Immature natural killer cell (primary cell): ENCODE measurements at regions not wholly inside any gene's neighbourhood (a gene's known extent, or its start where the extent isn't known, plus 50 kb on each side); places are given as distances from the start of the nearest gene placed in this dataset.

Experiments
- DNase-seq, 3 donors: peaks; one replicate each; pipeline ENCODE4 v3.0.0; 2022; ENCODE audit warnings: mixed read lengths in 1 of 3
- H3K27ac Mint-ChIP-seq, 6 donors: one replicate each; pipeline ENCODE4 v1.8.0; 2020; ENCODE audit warnings: mixed read lengths in 6 of 6, mild to moderate bottlenecking in 5 of 6, inconsistent platforms in 4 of 6, moderate library complexity in 3 of 6
- H3K27me3 Mint-ChIP-seq, 3 donors: one replicate each; pipeline ENCODE4 v1.8.0; 2020 to 2021; ENCODE audit warnings: low read depth in 3 of 3, mild to moderate bottlenecking in 3 of 3, mixed read lengths in 3 of 3, moderate library complexity in 3 of 3, inconsistent platforms in 1 of 3
- H3K36me3 Mint-ChIP-seq, 3 donors: one replicate each; pipeline ENCODE4 v1.8.0; 2020; ENCODE audit warnings: mixed read lengths in 3 of 3, inconsistent platforms in 2 of 3, mild to moderate bottlenecking in 2 of 3
- H3K4me1 Mint-ChIP-seq, 2 donors: one replicate each; pipeline ENCODE4 v1.8.0; 2020; ENCODE audit warnings: inconsistent platforms in 2 of 2, mild to moderate bottlenecking in 2 of 2, mixed read lengths in 2 of 2, moderate library complexity in 1 of 2
- H3K4me3 Mint-ChIP-seq, 5 donors: one replicate each; pipeline ENCODE4 v1.8.0; 2020; ENCODE audit warnings: mild to moderate bottlenecking in 5 of 5, mixed read lengths in 5 of 5, inconsistent platforms in 3 of 5, moderate library complexity in 3 of 5
- H3K9me3 Mint-ChIP-seq, 6 donors: one replicate each; pipeline ENCODE4 v1.8.0; 2020; ENCODE audit warnings: mild to moderate bottlenecking in 6 of 6, mixed read lengths in 6 of 6, inconsistent platforms in 4 of 6, moderate library complexity in 3 of 6

DNA sequence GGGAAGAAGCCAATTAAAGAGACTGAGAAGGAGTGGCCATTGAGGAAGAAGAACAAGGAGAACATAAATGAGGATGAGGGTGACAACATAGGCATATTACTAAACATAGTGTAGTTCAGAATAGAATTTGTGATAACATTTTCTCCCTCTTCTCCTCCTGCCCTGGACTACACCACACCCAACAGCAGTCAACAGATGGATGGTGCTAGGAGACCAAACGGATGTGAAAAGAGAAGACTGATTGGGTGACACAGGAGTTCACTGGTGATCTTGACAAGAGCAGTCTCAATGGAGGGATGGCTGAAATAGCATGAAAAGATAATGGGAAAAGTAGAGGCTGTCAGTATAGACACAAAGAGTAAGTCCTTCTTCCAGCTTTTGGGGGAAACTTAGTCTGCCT lies 226.5 kb upstream of the FGF13 start:
- Mint-ChIP-seq H3K9me3 (no peaks in the 10 kb centered on the region), H3K36me3 (no peaks in the 10 kb centered on the region), H3K4me1 (no peaks in the 10 kb centered on the region), H3K4me3 (no peak overlapping the region), H3K27me3 (peaks cover 0 to 10% (median 4%) of the 10 kb centered on the region in 3 donors), H3K27ac (no peak overlapping the region)
- DNase-seq, result no peak

DNA sequence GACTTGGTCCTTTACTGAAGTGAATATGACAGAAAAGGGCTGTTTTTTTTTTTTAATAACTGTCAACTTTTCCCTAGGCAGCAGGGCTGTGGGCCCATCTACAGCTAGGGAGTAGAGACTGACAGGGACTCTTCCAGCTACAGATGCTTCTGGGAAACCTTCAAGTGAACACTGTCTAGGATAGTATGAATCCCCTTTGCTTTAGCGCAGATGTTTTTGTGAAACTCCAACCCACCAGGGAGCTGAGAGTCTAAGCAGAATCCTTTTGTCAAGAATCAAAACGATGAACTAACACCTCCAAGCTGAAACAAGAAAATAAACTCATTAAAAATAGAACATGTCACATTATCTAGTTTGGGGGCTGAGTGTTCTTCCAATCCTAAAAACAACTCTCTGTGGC lies 219.7 kb upstream of the FGF13 start:
- no peaks in the 10 kb centered on the region for H3K36me3 Mint-ChIP-seq
- H3K9me3 Mint-ChIP-seq, result peaks cover 0 to 2% (median 0%) of the 10 kb centered on the region in 6 donors
- H3K4me3 Mint-ChIP-seq, result no peak overlapping the region
- DNase-seq, result no peak
- H3K27ac Mint-ChIP-seq, result no peak overlapping the region
- H3K4me1 Mint-ChIP-seq, result no peaks in the 10 kb centered on the region
- H3K27me3 Mint-ChIP-seq, result peaks cover 1 to 5% (median 1%) of the 10 kb centered on the region in 3 donors

DNA sequence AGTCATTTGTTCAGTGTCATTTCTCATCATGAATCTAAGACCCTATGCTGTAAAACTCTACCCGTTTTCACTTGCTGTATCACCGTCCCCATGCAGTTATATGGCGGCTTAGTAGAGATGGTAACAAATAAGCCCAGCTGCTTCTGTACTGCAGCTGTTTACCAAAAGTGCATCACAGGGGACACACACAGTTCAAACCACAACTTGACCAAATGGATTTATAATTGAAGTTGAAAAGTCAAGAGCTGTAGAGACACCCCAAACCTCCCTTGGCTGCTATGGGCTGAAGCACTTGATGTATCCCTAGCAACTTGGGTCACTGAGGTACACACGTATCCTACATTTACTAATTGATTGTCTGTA lies 219.0 kb upstream of the FGF13 start:
- H3K27me3 Mint-ChIP-seq, result peaks cover 0 to 5% (median 5%) of the 10 kb centered on the region in 3 donors
- no peaks in the 10 kb centered on the region for H3K36me3 Mint-ChIP-seq
- no peak overlapping the region for H3K27ac Mint-ChIP-seq
- no peaks in the 10 kb centered on the region for H3K4me1 Mint-ChIP-seq
- DNase-seq, result no peak
- peaks cover 0 to 2% (median 0%) of the 10 kb centered on the region in 6 donors for H3K9me3 Mint-ChIP-seq
- no peak overlapping the region for H3K4me3 Mint-ChIP-seq

DNA sequence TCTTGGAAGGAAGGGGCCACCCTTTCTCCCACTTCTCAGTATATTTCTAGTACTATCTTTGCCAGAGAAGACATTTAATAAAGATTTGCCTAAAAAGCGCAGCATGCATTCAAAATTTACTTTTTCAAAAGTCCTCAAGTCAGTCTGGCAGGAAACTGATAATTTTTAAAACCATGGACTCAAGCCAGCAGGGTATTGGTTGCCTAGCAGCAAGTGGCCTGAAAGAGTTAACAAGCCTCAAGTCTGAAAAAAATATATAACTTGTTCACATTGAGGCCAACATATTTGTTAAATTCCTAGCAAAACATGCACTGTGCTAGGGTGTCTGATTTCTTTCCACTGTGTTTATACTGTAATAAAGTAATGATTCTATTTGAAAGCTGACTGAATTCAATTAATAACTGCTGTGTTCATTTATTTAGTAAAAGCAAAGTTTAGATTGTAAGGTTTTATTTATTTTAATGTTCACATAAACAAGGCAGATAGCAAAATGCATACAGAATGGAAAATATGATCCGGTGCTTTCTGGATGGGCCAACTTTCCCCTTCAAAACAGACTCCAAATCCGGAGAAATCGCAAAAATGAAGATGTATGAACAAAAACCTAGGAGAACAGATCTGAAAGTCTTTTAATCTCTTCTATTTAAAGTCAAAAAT lies 218.5 kb upstream of the FGF13 start:
- H3K27ac Mint-ChIP-seq, result no peak overlapping the region
- H3K9me3 Mint-ChIP-seq, result peaks cover 0 to 2% (median 0%) of the 10 kb centered on the region in 6 donors
- DNase-seq, result no peak
- H3K4me3 Mint-ChIP-seq, result no peak overlapping the region
- no peaks in the 10 kb centered on the region for H3K4me1 Mint-ChIP-seq
- no peaks in the 10 kb centered on the region for H3K36me3 Mint-ChIP-seq
- peaks cover 0 to 5% (median 5%) of the 10 kb centered on the region in 3 donors for H3K27me3 Mint-ChIP-seq

DNA sequence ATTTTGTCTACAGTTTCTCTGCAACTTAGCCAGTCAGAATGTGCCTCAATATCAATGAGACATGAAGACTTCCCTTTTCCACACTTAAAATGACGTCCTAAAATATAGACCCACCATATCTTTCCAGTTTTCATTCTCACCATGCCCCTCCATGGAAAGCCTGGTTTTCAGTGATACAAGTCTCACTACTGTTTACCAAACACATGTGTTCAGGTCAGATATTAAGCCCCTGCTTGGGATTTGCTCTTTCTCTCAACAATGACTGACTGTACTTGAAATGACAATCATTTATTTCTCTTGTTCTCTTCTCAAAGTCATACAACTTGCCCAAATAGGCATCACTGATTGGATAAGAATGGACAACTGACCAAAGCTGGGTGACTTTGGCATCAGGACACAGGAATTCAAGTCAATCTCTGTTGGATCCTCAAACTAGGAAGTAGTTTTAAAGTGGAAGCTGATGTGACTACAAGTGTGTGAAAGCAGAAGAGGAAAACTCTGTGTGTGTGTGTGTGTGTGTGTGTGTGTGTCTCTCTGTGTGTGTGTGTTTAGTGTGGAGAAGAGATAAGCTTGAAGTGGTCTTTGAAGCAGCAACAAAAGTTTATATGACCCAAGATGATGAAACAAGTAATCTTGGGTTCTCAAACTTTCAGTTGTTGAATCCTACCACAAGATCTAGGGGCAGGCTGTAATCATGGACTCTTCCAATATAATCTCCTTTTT lies 217.4 kb upstream of the FGF13 start:
- no peak for DNase-seq
- no peaks in the 10 kb centered on the region for H3K4me1 Mint-ChIP-seq
- peaks cover 0 to 2% (median 0%) of the 10 kb centered on the region in 6 donors for H3K9me3 Mint-ChIP-seq
- peaks cover 0 to 5% (median 5%) of the 10 kb centered on the region in 3 donors for H3K27me3 Mint-ChIP-seq
- H3K36me3 Mint-ChIP-seq, result no peaks in the 10 kb centered on the region
- no peak overlapping the region for H3K4me3 Mint-ChIP-seq
- H3K27ac Mint-ChIP-seq, result no peak overlapping the region

DNA sequence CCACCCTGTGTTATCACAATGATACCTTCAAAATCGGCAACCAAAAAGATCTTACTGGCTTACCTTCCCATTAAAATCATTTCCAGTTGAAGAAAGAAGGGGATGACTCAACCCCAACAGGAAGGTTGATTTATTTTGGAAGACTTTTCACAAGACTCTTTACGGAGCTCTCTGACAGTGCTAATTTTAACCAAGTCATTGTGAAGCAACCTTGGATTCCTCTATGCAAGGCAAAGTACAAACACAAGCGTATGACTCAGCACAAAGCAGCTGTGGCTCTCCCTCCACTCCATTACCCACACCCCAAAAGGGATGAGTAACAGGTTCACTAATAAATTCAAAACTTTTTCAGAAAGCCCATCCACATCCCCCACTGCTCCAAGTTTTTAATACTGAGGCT lies 213.8 kb upstream of the FGF13 start:
- Mint-ChIP-seq H3K36me3 (no peaks in the 10 kb centered on the region), H3K27ac (no peak overlapping the region), H3K4me3 (no peak overlapping the region), H3K9me3 (peaks cover 0 to 2% (median 0%) of the 10 kb centered on the region in 6 donors), H3K4me1 (no peaks in the 10 kb centered on the region), H3K27me3 (peaks cover 0 to 8% (median 5%) of the 10 kb centered on the region in 3 donors)
- no peak for DNase-seq

DNA sequence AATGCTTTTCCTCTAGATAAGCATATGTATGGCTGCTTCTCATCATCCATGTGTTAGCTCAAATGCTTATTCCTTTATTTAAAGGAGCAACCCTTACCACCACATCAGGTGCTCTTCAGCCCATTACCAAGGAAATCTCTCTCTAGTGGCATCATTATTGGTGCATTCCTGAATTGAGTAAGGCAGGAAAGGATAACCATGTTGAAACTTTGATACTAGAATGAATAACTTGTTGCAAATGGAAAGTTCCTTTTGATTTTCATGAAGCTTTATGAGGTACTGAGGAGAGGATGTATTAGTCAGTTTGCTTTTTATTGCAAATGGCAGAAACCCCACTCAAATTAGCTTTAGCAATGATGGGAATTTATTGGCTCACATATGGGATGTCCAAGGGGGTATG lies 212.3 kb upstream of the FGF13 start:
- peaks cover 0 to 8% (median 0%) of the 10 kb centered on the region in 3 donors for H3K27me3 Mint-ChIP-seq
- H3K4me1 Mint-ChIP-seq, result no peaks in the 10 kb centered on the region
- H3K36me3 Mint-ChIP-seq, result no peaks in the 10 kb centered on the region
- H3K4me3 Mint-ChIP-seq, result no peak overlapping the region
- H3K9me3 Mint-ChIP-seq, result peaks cover 0 to 4% (median 0%) of the 10 kb centered on the region in 6 donors
- no peak for DNase-seq
- H3K27ac Mint-ChIP-seq, result no peak overlapping the region

DNA sequence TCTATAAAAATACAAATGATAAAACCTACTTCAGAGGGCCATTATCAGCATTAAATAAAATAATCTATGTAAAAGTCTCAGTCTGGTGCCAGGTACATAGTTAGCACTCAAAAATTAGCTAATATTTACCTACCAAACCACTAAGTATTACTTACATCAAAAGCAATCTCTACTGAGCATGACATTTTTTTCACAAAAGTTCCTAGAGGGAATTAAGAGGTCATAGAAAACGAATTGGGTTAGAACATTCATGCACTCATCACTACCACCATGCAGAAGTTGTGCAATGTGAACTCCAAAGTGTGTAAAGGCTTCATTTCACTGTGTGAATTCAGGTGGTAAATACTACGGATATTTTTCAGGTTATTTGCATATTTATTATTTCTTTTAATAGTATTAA lies 209.5 kb upstream of the FGF13 start:
- Mint-ChIP-seq H3K36me3 (no peaks in the 10 kb centered on the region), H3K9me3 (peaks cover 0 to 4% (median 0%) of the 10 kb centered on the region in 6 donors), H3K27ac (no peak overlapping the region), H3K27me3 (peaks cover 0 to 4% (median 3%) of the 10 kb centered on the region in 3 donors), H3K4me1 (no peaks in the 10 kb centered on the region), H3K4me3 (no peak overlapping the region)
- DNase-seq, result no peak

DNA sequence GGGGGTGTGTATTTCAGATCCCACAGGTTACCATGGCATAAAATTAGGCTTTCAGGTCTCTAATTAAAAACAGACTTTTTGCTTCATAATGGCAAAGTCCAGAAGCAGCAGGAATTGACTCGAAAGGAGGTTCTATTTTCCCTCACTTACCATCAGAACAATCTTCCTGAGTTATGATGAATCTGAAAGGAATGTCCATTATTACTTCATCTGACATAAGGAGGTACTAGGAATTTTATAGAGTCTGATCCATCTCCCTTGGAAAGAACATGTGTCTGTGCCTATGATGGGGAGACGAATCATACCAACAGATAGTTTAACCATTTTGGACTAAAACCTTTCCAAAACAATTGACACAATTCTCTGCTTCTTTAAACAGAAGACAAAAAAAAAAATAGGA lies 206.3 kb upstream of the FGF13 start:
- Mint-ChIP-seq H3K27ac (no peak overlapping the region), H3K4me1 (no peaks in the 10 kb centered on the region), H3K27me3 (peaks cover 1 to 3% (median 1%) of the 10 kb centered on the region in 3 donors), H3K36me3 (no peaks in the 10 kb centered on the region), H3K4me3 (no peak overlapping the region), H3K9me3 (peaks cover 0 to 5% (median 0%) of the 10 kb centered on the region in 6 donors)
- no peak for DNase-seq

DNA sequence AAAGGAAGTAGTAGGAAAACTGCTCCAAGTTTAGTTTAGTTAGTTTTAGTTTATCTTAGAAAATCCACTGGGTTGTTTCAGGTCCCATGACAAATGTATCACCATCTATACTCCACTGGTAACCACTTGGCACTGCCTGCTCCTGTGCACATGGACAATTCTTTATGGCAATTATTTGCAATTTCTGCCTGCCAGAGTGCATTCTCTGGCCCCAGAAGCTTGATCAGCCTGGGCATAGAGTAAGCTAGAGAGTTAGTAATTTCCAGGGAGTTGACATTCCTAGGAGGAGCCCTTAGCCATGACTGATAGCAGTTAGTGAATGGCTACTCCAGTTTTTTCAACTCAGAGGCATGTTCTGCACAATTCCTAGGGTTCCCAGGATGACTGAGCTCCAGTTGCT lies 203.2 kb upstream of the FGF13 start:
- H3K4me3 Mint-ChIP-seq, result no peak overlapping the region
- H3K27ac Mint-ChIP-seq, result no peak overlapping the region
- H3K9me3 Mint-ChIP-seq, result peaks cover 0 to 4% (median 0%) of the 10 kb centered on the region in 6 donors
- H3K36me3 Mint-ChIP-seq, result no peaks in the 10 kb centered on the region
- H3K4me1 Mint-ChIP-seq, result no peaks in the 10 kb centered on the region
- DNase-seq, result no peak
- peaks cover 0 to 4% (median 3%) of the 10 kb centered on the region in 3 donors for H3K27me3 Mint-ChIP-seq

DNA sequence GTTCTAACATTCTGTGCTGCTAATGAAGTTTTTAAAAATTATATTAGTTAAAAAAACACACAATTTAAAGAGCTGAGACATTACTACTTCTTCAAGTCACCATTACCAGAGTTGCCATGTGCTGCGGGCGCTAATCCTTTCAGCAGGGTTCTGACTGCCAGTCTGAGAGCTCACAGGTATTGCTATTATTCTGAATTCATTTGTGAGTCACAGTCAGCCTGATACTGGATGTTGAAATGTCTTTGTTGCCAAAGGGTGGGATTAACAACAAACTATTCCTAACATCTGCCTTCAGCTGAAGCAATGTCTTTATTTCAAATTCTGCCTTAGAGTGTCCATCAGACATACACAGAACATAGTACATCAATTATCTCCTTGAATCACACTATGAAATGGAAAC lies 197.1 kb upstream of the FGF13 start:
- Mint-ChIP-seq H3K4me3 (no peak overlapping the region), H3K27me3 (peaks cover 0 to 5% (median 4%) of the 10 kb centered on the region in 3 donors), H3K27ac (no peak overlapping the region), H3K9me3 (peaks cover 0 to 2% (median 0%) of the 10 kb centered on the region in 6 donors), H3K36me3 (no peaks in the 10 kb centered on the region), H3K4me1 (no peaks in the 10 kb centered on the region)
- DNase-seq, result no peak

DNA sequence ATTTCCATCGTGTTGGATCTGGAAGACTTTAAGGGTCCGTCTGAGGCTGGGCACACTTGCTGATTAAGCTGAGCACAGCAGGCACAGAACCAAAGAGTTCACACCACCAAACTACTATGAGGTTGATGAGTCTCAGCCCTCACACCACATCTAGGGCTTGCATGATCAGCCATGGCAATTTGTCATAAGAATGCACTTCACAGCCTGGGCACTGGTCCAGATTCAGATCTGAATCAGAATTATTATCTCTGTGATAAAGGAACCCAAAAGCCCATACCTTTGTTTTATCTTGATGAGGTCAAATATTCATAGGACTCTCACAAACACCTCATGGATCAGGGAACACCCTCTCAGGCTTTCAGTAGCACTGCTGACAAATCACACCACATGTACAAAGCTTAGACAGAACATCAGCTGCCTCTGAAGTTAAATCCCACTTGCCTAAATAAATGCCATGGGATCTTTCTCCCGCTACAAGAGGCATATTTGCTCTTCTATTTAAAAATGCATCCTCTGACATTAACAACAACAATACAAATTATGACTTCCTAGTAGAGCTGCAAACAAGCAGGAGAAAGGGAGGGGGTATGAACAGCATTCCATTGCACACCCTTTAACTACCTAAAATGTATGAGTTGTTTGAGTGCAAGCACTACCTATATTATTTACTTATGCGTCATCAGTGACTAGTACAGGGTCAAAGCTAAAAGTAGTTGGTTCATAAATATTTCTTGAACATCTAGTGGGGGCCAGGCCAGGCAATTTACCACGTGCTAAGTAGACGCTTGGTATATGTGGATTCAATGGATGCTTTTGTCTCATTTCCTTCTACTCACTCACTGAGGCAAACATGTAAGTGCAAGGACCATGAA lies 186.3 kb upstream of the FGF13 start:
- Mint-ChIP-seq H3K27ac (no peak overlapping the region), H3K36me3 (no peaks in the 10 kb centered on the region), H3K4me3 (no peak overlapping the region), H3K27me3 (peaks cover 0 to 6% (median 0%) of the 10 kb centered on the region in 3 donors), H3K9me3 (peaks cover 0 to 3% (median 0%) of the 10 kb centered on the region in 6 donors), H3K4me1 (no peaks in the 10 kb centered on the region)
- no peak for DNase-seq

DNA sequence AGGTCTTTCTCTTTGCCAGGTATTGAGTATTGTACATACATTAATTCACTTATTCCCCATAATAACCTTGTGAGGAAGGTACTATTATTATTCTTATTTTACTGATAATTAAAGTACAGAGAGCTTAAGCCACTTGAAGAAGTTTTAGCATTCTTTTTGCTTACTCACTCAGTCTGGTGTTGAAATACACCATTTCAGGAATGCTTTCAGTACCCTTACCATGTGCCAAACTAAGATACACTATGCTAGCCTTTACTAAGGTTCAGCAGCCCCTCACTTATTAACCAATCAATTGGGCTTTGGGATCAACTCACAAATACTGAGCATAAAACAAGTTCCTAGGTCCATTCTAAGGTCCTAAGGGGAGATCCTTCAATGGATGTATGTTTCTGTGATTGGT lies 179.0 kb upstream of the FGF13 start:
- no peaks in the 10 kb centered on the region for H3K4me1 Mint-ChIP-seq
- H3K4me3 Mint-ChIP-seq, result no peak overlapping the region
- no peak overlapping the region for H3K27ac Mint-ChIP-seq
- H3K36me3 Mint-ChIP-seq, result no peaks in the 10 kb centered on the region
- peaks cover 0 to 2% (median 0%) of the 10 kb centered on the region in 6 donors for H3K9me3 Mint-ChIP-seq
- no peak for DNase-seq
- peaks cover 0 to 6% (median 0%) of the 10 kb centered on the region in 3 donors for H3K27me3 Mint-ChIP-seq

DNA sequence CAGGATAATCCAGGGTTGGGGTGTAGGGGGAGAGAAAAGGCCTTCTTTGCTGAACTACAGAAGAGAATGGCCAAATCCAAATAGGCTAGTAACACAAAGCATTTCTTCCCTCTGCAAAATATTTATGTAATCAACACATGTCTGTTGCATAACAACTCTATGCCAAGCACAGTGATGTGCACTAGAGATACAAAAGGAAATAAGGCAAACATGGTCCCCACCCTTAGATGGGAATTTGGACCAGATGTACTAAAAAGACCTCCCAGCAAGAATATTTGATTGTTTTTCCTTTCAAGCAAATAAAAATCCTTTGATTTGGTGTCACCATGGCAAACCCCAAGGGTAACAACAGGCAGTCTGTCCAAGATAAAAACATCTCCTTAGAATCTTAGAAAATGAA lies 177.6 kb upstream of the FGF13 start:
- Mint-ChIP-seq H3K4me1 (no peaks in the 10 kb centered on the region), H3K4me3 (no peak overlapping the region), H3K27ac (no peak overlapping the region), H3K27me3 (peaks cover 0 to 6% (median 3%) of the 10 kb centered on the region in 3 donors), H3K9me3 (peaks cover 0 to 2% (median 0%) of the 10 kb centered on the region in 6 donors), H3K36me3 (no peaks in the 10 kb centered on the region)
- DNase-seq, result no peak
